Left ventricle myocardium inferior (tissue), 1 donor: ENCODE measurements at regions not wholly inside any gene's neighbourhood (a gene's known extent, or its start where the extent isn't known, plus 50 kb on each side); places are given as distances from the start of the nearest gene placed in this dataset.
A peak's percentile ranks its signal among the peaks of the same experiment; 100 is the strongest.
"Not testable (repeated sequence)": the region's sequence is repeated elsewhere in the genome, so short reads cannot be mapped to it uniquely, and the experiment has no call there.

Source experiments
- DNase-seq: peaks from one replicate; pipeline ENCODE4 v3.0.0-alpha.2; 2020
- H3K27ac ChIP-seq: fragments of 200-600 bp; replicated peaks from 2 replicates; pipeline ENCODE4 v1.8.0; 2021
- H3K27me3 ChIP-seq: fragments of 200-600 bp; 2 replicates; pipeline ENCODE4 v1.8.0; 2021; ENCODE audit warnings: low read depth
- H3K36me3 ChIP-seq: fragments of 200-600 bp; 2 replicates; pipeline ENCODE4 v1.8.0; 2021
- H3K4me1 ChIP-seq: fragments of 200-600 bp; 2 replicates; pipeline ENCODE4 v1.8.0; 2021
- H3K4me3 ChIP-seq: fragments of 200-600 bp; 2 replicates; pipeline ENCODE4 v1.8.0; 2021; ENCODE audit warnings: mild to moderate bottlenecking, moderate library complexity
- H3K9me3 ChIP-seq: fragments of 200-600 bp; replicated peaks from 2 replicates; pipeline ENCODE4 v1.8.0; 2021
- CTCF ChIP-seq: fragments of 200-600 bp; IDR thresholded peaks from 2 replicates; pipeline ENCODE4 v1.8.0; 2021; ENCODE audit warnings: antibody characterized with exemption, mild to moderate bottlenecking, borderline replicate concordance
- intact Hi-C: fragments of 100-400 bp; cut with micrococcal nuclease; formaldehyde crosslinking; loops from one replicate; pipeline ENCODE4 v1.11.0; 2022
- donor health status: DM: no; HTN: yes; CAD: no; lungs with severe emphysema.

GRCh38 chrX:55151199-55151598, 62.4 kb downstream of the PAGE2 start:
- Histone ChIP-seq H3K27me3 (no peaks in the 10 kb centered on the region), H3K4me1 (peaks cover 7% of the 10 kb centered on the region), H3K4me3 (no peak overlapping the region), H3K9me3 (no peaks in the 10 kb centered on the region), H3K36me3 (no peaks in the 10 kb centered on the region), H3K27ac (no peak overlapping the region)
- no peak for TF ChIP-seq CTCF
- intact Hi-C loops: no loop called here
- no peak for DNase-seq

- no peak overlapping the region for H3K4me3 ChIP-seq
- H3K27me3 ChIP-seq: no peaks in the 10 kb centered on the region
- intact Hi-C loops: no loop called here
Measured at GRCh38 chrX:55159551-55159950, 60.6 kb upstream of the PAGE5 start.

GRCh38 chrX:55160685-55161552, 59.2 kb upstream of the PAGE5 start:
- Histone ChIP-seq H3K9me3 (no peaks in the 10 kb centered on the region), H3K36me3 (no peaks in the 10 kb centered on the region), H3K27me3 (no peaks in the 10 kb centered on the region), H3K4me3 (peak overlapping the region; percentile 71), H3K27ac (peak overlapping the region; percentile 93), H3K4me1 (peaks cover 14% of the 10 kb centered on the region)
- TF ChIP-seq CTCF: peak; percentile 44
- DNase-seq: peak; percentile 89
- intact Hi-C loops: no loop called here

More at GRCh38 chrX:55159551-55159950, 60.6 kb upstream of the PAGE5 start:
- no peaks in the 10 kb centered on the region for H3K36me3 ChIP-seq
- no peaks in the 10 kb centered on the region for H3K9me3 ChIP-seq
- no peak for DNase-seq
- H3K27ac ChIP-seq: no peak overlapping the region
- no peak for TF ChIP-seq CTCF
- H3K4me1 ChIP-seq: peaks cover 14% of the 10 kb centered on the region

- Histone ChIP-seq H3K27ac (peak overlapping the region; percentile 93), H3K4me1 (peaks cover 14% of the 10 kb centered on the region), H3K27me3 (no peaks in the 10 kb centered on the region), H3K4me3 (peak overlapping the region; percentile 71), H3K9me3 (no peaks in the 10 kb centered on the region), H3K36me3 (no peaks in the 10 kb centered on the region)
- intact Hi-C loops: no loop called here
- no peak for TF ChIP-seq CTCF
- DNase-seq: no peak
Measured at GRCh38 chrX:55161581-55161980, 58.6 kb upstream of the PAGE5 start.

- H3K9me3 ChIP-seq: no peaks in the 10 kb centered on the region
- H3K27ac ChIP-seq: no peak overlapping the region
- H3K4me1 ChIP-seq: peaks cover 14% of the 10 kb centered on the region
- H3K27me3 ChIP-seq: no peaks in the 10 kb centered on the region
- no peak for TF ChIP-seq CTCF
- no peak for DNase-seq
- no peaks in the 10 kb centered on the region for H3K36me3 ChIP-seq
- intact Hi-C loops: no loop called here
- no peak overlapping the region for H3K4me3 ChIP-seq
Measured at GRCh38 chrX:55163171-55163570, 57.0 kb upstream of the PAGE5 start.

- H3K9me3 ChIP-seq, DNase-seq, H3K4me3 ChIP-seq, H3K36me3 ChIP-seq, intact Hi-C loops, H3K27ac ChIP-seq, H3K27me3 ChIP-seq, H3K4me1 ChIP-seq: not testable (repeated sequence)
Measured at GRCh38 chrX:55165026-55165425, 55.1 kb upstream of the PAGE5 start.
